ENCODE measurements at regions not wholly inside any gene's neighbourhood (a gene's known extent, or its start where the extent isn't known, plus 50 kb on each side); places are given as distances from the start of the nearest gene placed in this dataset.

GRCh38 chr12:108050696-108051095 is 78.4 kb upstream of the WSCD2 start:
- Histone ChIP-seq H3K4me2 (ENCODE audit: low read length) (no peak overlapping the region), H2BK12ac (ENCODE audit: low read length) (no peak overlapping the region), H3K36me3 (ENCODE audit: control insufficient read depth in 1 of 2, insufficient read depth in 2 of 2, low read length in 2 of 2) (no peaks in the 10 kb centered on the region), H3K27me3 (ENCODE audit: insufficient read depth, low read length) (no peaks in the 10 kb centered on the region), H4K8ac (ENCODE audit: low read depth, low read length) (no peak overlapping the region), H3K27ac (ENCODE audit: low read depth, low read length) (no peak overlapping the region), H3K9ac (ENCODE audit: low read length) (no peak overlapping the region), H3K4me1 (ENCODE audit: control insufficient read depth in 1 of 2, insufficient read depth in 2 of 2, low read length in 2 of 2) (no peaks in the 10 kb centered on the region), H3K18ac (ENCODE audit: low read length) (no peak overlapping the region), H3K23ac (ENCODE audit: low read length) (no peak overlapping the region), H4K12ac (ENCODE audit: low read depth, low read length) (no peak overlapping the region), H2BK5ac (ENCODE audit: low read depth, low read length, poor library complexity) (no peak overlapping the region), H3K79me2 (ENCODE audit: control insufficient read depth, insufficient read depth, low read length, poor library complexity) (no peaks in the 10 kb centered on the region), H3K4ac (ENCODE audit: low read depth, low read length) (no peak overlapping the region), H4K91ac (ENCODE audit: low read depth, low read length) (no peak overlapping the region), H3K9me3 (ENCODE audit: insufficient read depth, low read depth, low read length) (no peaks in the 10 kb centered on the region), H3K4me3 (ENCODE audit: low read depth, low read length) (no peak overlapping the region), H3K79me1 (ENCODE audit: low read length) (no peaks in the 10 kb centered on the region), H2AFZ (ENCODE audit: insufficient read depth, low read length, poor library complexity) (no peak overlapping the region), H2AK5ac (ENCODE audit: low read length) (no peak overlapping the region), H3K14ac (ENCODE audit: low read length) (no peak overlapping the region), H2BK120ac (ENCODE audit: insufficient read depth, low read length, poor library complexity) (no peak overlapping the region)
- WGBS (ENCODE audit: extremely low coverage, insufficient coverage, insufficient read length) = no CpG with 5 or more reads among the region's 5 CpGs
- DNase-seq = no peak

GRCh38 chr12:108052260-108052659 is 76.8 kb upstream of the WSCD2 start:
- no CpG with 5 or more reads among the region's 5 CpGs for WGBS (ENCODE audit: extremely low coverage, insufficient coverage, insufficient read length)
- no peak overlapping the region for H3K23ac ChIP-seq (ENCODE audit: low read length)
- H3K27ac ChIP-seq (ENCODE audit: low read depth, low read length) = no peak overlapping the region
- no peak for DNase-seq
- no peak overlapping the region for H3K9ac ChIP-seq (ENCODE audit: low read length)
- H3K9me3 ChIP-seq (ENCODE audit: insufficient read depth, low read depth, low read length) = no peaks in the 10 kb centered on the region
- no peak overlapping the region for H3K4me3 ChIP-seq (ENCODE audit: low read depth, low read length)
- no peaks in the 10 kb centered on the region for H3K4me1 ChIP-seq (ENCODE audit: control insufficient read depth in 1 of 2, insufficient read depth in 2 of 2, low read length in 2 of 2)
- H3K79me2 ChIP-seq (ENCODE audit: control insufficient read depth, insufficient read depth, low read length, poor library complexity) = no peaks in the 10 kb centered on the region
- no peak overlapping the region for H2AK5ac ChIP-seq (ENCODE audit: low read length)
- no peak overlapping the region for H4K12ac ChIP-seq (ENCODE audit: low read depth, low read length)
- no peak overlapping the region for H4K91ac ChIP-seq (ENCODE audit: low read depth, low read length)
- no peak overlapping the region for H3K4ac ChIP-seq (ENCODE audit: low read depth, low read length)
- H2BK12ac ChIP-seq (ENCODE audit: low read length) = no peak overlapping the region
- no peaks in the 10 kb centered on the region for H3K27me3 ChIP-seq (ENCODE audit: insufficient read depth, low read length)
- H2BK120ac ChIP-seq (ENCODE audit: insufficient read depth, low read length, poor library complexity) = no peak overlapping the region
- no peak overlapping the region for H4K8ac ChIP-seq (ENCODE audit: low read depth, low read length)
- no peaks in the 10 kb centered on the region for H3K36me3 ChIP-seq (ENCODE audit: control insufficient read depth in 1 of 2, insufficient read depth in 2 of 2, low read length in 2 of 2)
- H3K79me1 ChIP-seq (ENCODE audit: low read length) = no peaks in the 10 kb centered on the region
- H3K14ac ChIP-seq (ENCODE audit: low read length) = no peak overlapping the region
- H3K18ac ChIP-seq (ENCODE audit: low read length) = no peak overlapping the region
- no peak overlapping the region for H2AFZ ChIP-seq (ENCODE audit: insufficient read depth, low read length, poor library complexity)
- H3K4me2 ChIP-seq (ENCODE audit: low read length) = no peak overlapping the region
- no peak overlapping the region for H2BK5ac ChIP-seq (ENCODE audit: low read depth, low read length, poor library complexity)

GRCh38 chr12:108053512-108053911 is 75.6 kb upstream of the WSCD2 start:
- H3K18ac ChIP-seq (ENCODE audit: low read length) = no peak overlapping the region
- H2BK12ac ChIP-seq (ENCODE audit: low read length) = no peak overlapping the region
- WGBS (ENCODE audit: extremely low coverage, insufficient coverage, insufficient read length) = no CpG with 5 or more reads among the region's 3 CpGs
- H3K79me2 ChIP-seq (ENCODE audit: control insufficient read depth, insufficient read depth, low read length, poor library complexity) = no peaks in the 10 kb centered on the region
- no peak overlapping the region for H4K12ac ChIP-seq (ENCODE audit: low read depth, low read length)
- no peak overlapping the region for H3K4me2 ChIP-seq (ENCODE audit: low read length)
- H3K23ac ChIP-seq (ENCODE audit: low read length) = no peak overlapping the region
- H3K27me3 ChIP-seq (ENCODE audit: insufficient read depth, low read length) = no peaks in the 10 kb centered on the region
- H4K8ac ChIP-seq (ENCODE audit: low read depth, low read length) = no peak overlapping the region
- H3K14ac ChIP-seq (ENCODE audit: low read length) = no peak overlapping the region
- no peaks in the 10 kb centered on the region for H3K9me3 ChIP-seq (ENCODE audit: insufficient read depth, low read depth, low read length)
- no peaks in the 10 kb centered on the region for H3K79me1 ChIP-seq (ENCODE audit: low read length)
- no peak for DNase-seq
- no peak overlapping the region for H2AK5ac ChIP-seq (ENCODE audit: low read length)
- no peaks in the 10 kb centered on the region for H3K4me1 ChIP-seq (ENCODE audit: control insufficient read depth in 1 of 2, insufficient read depth in 2 of 2, low read length in 2 of 2)
- no peak overlapping the region for H3K9ac ChIP-seq (ENCODE audit: low read length)
- H2BK5ac ChIP-seq (ENCODE audit: low read depth, low read length, poor library complexity) = no peak overlapping the region
- H3K4ac ChIP-seq (ENCODE audit: low read depth, low read length) = no peak overlapping the region
- H2AFZ ChIP-seq (ENCODE audit: insufficient read depth, low read length, poor library complexity) = no peak overlapping the region
- no peaks in the 10 kb centered on the region for H3K36me3 ChIP-seq (ENCODE audit: control insufficient read depth in 1 of 2, insufficient read depth in 2 of 2, low read length in 2 of 2)
- no peak overlapping the region for H3K4me3 ChIP-seq (ENCODE audit: low read depth, low read length)
- no peak overlapping the region for H3K27ac ChIP-seq (ENCODE audit: low read depth, low read length)
- no peak overlapping the region for H4K91ac ChIP-seq (ENCODE audit: low read depth, low read length)
- H2BK120ac ChIP-seq (ENCODE audit: insufficient read depth, low read length, poor library complexity) = no peak overlapping the region

GRCh38 chr12:108054496-108054895 is 74.6 kb upstream of the WSCD2 start:
- Histone ChIP-seq H4K8ac (ENCODE audit: low read depth, low read length) (no peak overlapping the region), H3K9me3 (ENCODE audit: insufficient read depth, low read depth, low read length) (no peaks in the 10 kb centered on the region), H3K27ac (ENCODE audit: low read depth, low read length) (no peak overlapping the region), H3K9ac (ENCODE audit: low read length) (no peak overlapping the region), H2AFZ (ENCODE audit: insufficient read depth, low read length, poor library complexity) (no peak overlapping the region), H3K4me2 (ENCODE audit: low read length) (no peak overlapping the region), H3K4me1 (ENCODE audit: control insufficient read depth in 1 of 2, insufficient read depth in 2 of 2, low read length in 2 of 2) (no peaks in the 10 kb centered on the region), H2BK120ac (ENCODE audit: insufficient read depth, low read length, poor library complexity) (no peak overlapping the region), H4K91ac (ENCODE audit: low read depth, low read length) (no peak overlapping the region), H2BK5ac (ENCODE audit: low read depth, low read length, poor library complexity) (no peak overlapping the region), H3K79me1 (ENCODE audit: low read length) (no peaks in the 10 kb centered on the region), H3K23ac (ENCODE audit: low read length) (no peak overlapping the region), H3K27me3 (ENCODE audit: insufficient read depth, low read length) (no peaks in the 10 kb centered on the region), H3K36me3 (ENCODE audit: control insufficient read depth in 1 of 2, insufficient read depth in 2 of 2, low read length in 2 of 2) (no peaks in the 10 kb centered on the region), H3K14ac (ENCODE audit: low read length) (no peak overlapping the region), H4K12ac (ENCODE audit: low read depth, low read length) (no peak overlapping the region), H2AK5ac (ENCODE audit: low read length) (no peak overlapping the region), H3K18ac (ENCODE audit: low read length) (no peak overlapping the region), H3K4me3 (ENCODE audit: low read depth, low read length) (no peak overlapping the region), H2BK12ac (ENCODE audit: low read length) (no peak overlapping the region), H3K79me2 (ENCODE audit: control insufficient read depth, insufficient read depth, low read length, poor library complexity) (no peaks in the 10 kb centered on the region), H3K4ac (ENCODE audit: low read depth, low read length) (no peak overlapping the region)
- WGBS (ENCODE audit: extremely low coverage, insufficient coverage, insufficient read length) = no CpG with 5 or more reads among the region's 2 CpGs
- peak; percentile 65 to 80 for DNase-seq

Data from trophoblast cell (in vitro differentiated cells and primary cell).